Glutamatergic neuron (in vitro differentiated cells): ENCODE measurements at regions not wholly inside any gene's neighbourhood (a gene's known extent, or its start where the extent isn't known, plus 50 kb on each side); places are given as distances from the start of the nearest gene placed in this dataset.
"Not testable (repeated sequence)": the region's sequence is repeated elsewhere in the genome, so short reads cannot be mapped to it uniquely, and the experiment has no call there.

ENCODE experiments used
- DNase-seq: peaks from one replicate; pipeline ENCODE4 v3.0.0; 2022
- H3K27ac Mint-ChIP-seq: one replicate; pipeline ENCODE4 v1.8.0; 2020; ENCODE audit warnings: mild to moderate bottlenecking, mixed read lengths, inconsistent platforms; ENCODE audit not compliant: unreplicated experiment
- H3K27me3 Mint-ChIP-seq: one replicate; pipeline ENCODE4 v1.8.0; 2020; ENCODE audit warnings: mild to moderate bottlenecking, moderate library complexity, mixed read lengths, inconsistent platforms; ENCODE audit not compliant: unreplicated experiment
- H3K36me3 Mint-ChIP-seq: one replicate; pipeline ENCODE4 v1.8.0; 2020; ENCODE audit warnings: mild to moderate bottlenecking, mixed read lengths, inconsistent platforms; ENCODE audit not compliant: unreplicated experiment
- H3K4me1 Mint-ChIP-seq: one replicate; pipeline ENCODE4 v1.8.0; 2020; ENCODE audit warnings: mild to moderate bottlenecking, low read depth, mixed read lengths, inconsistent platforms; ENCODE audit not compliant: unreplicated experiment
- H3K4me3 Mint-ChIP-seq: one replicate; pipeline ENCODE4 v1.8.0; 2020; ENCODE audit warnings: mild to moderate bottlenecking, mixed read lengths, inconsistent platforms; ENCODE audit not compliant: unreplicated experiment
- H3K9me3 Mint-ChIP-seq: one replicate; pipeline ENCODE4 v1.8.0; 2020; ENCODE audit warnings: mild to moderate bottlenecking, moderate library complexity, mixed read lengths, inconsistent platforms; ENCODE audit not compliant: unreplicated experiment
- TF ChIP-seq, protein P1 (sequence below): fragments of 200-600 bp; sonication (generic); IDR thresholded peaks from one replicate; pipeline ENCODE4 v1.5.0; 2021; ENCODE audit not compliant: partially characterized antibody, unreplicated experiment

DNA sequence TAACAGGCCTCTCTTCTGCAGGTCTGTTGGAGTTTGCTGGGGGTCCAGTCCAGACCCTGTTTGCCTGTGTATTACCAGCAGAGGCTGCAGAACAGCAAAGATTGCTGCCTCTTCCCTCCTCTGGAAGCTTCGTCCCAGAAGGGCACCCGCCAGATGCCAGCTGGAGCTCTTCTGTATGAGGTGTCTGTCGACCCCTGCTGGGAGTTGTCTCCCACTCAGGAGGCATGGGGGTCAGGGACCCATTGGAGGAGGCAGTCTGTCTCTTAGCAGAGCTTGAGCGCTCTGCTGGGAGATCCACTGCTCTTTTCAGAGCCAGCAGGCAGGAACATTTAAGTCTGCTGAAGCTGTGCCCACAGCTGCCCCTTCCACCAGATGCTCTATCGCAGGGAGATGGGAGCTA lies 361.1 kb upstream of the NRP1 start:
- TF ChIP-seq, protein P1, sequence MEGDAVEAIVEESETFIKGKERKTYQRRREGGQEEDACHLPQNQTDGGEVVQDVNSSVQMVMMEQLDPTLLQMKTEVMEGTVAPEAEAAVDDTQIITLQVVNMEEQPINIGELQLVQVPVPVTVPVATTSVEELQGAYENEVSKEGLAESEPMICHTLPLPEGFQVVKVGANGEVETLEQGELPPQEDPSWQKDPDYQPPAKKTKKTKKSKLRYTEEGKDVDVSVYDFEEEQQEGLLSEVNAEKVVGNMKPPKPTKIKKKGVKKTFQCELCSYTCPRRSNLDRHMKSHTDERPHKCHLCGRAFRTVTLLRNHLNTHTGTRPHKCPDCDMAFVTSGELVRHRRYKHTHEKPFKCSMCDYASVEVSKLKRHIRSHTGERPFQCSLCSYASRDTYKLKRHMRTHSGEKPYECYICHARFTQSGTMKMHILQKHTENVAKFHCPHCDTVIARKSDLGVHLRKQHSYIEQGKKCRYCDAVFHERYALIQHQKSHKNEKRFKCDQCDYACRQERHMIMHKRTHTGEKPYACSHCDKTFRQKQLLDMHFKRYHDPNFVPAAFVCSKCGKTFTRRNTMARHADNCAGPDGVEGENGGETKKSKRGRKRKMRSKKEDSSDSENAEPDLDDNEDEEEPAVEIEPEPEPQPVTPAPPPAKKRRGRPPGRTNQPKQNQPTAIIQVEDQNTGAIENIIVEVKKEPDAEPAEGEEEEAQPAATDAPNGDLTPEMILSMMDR = no peak
- H3K9me3 Mint-ChIP-seq = peaks cover 15% of the 10 kb centered on the region
- H3K4me1 Mint-ChIP-seq = no peaks in the 10 kb centered on the region
- peaks cover 4% of the 10 kb centered on the region for H3K27me3 Mint-ChIP-seq
- H3K27ac Mint-ChIP-seq = peak overlapping the region; percentile 55
- no peak for DNase-seq
- H3K4me3 Mint-ChIP-seq = no peak overlapping the region
- peaks cover 37% of the 10 kb centered on the region for H3K36me3 Mint-ChIP-seq

DNA sequence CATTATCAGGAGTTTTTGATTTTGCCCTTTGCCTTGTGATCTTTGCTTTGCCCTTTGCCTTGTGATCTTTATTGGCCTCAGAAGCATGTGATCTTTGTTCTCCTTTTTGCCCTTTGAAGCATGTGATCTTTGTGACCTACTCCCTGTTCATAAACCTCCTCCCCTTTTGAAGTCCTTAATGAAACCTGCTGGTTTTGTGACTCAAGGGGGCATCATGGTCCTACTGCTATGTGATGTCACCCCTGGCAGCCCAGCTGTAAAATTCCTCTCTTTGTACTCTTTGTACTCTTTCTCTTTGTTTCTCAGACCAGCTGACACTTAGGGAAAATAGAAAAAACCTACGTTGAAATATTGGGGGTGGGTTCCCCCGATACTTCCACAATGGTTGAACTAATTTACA lies 356.1 kb upstream of the NRP1 start:
- not testable (repeated sequence) for H3K4me1 Mint-ChIP-seq, H3K4me3 Mint-ChIP-seq, H3K27me3 Mint-ChIP-seq, H3K27ac Mint-ChIP-seq, DNase-seq
- Mint-ChIP-seq H3K36me3 (peaks cover 46% of the 10 kb centered on the region), H3K9me3 (peaks cover 13% of the 10 kb centered on the region)

DNA sequence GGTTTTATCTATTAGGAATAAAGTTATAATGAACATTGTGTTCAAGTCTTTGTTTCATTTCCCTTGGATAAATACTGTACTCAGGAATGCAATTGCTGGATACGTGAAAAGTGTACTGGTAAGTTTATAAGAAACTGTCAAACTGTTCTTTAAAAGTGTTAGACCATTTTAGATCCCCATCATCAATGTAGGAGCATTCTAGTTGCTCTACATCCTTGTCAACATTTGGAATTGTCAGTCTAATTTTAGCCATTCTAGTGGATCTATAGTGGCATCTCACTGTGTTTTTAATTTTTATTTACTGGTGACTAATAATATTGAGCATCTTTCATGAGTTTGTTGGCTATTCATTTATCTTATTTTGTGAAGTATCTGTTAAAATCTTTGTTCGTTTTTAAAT lies 354.0 kb upstream of the NRP1 start:
- H3K27me3 Mint-ChIP-seq = peaks cover 1% of the 10 kb centered on the region
- DNase-seq = no peak
- H3K4me3 Mint-ChIP-seq = no peak overlapping the region
- TF ChIP-seq, protein P1 = no peak
- peaks cover 7% of the 10 kb centered on the region for H3K9me3 Mint-ChIP-seq
- peaks cover 39% of the 10 kb centered on the region for H3K36me3 Mint-ChIP-seq
- no peak overlapping the region for H3K27ac Mint-ChIP-seq
- H3K4me1 Mint-ChIP-seq = no peaks in the 10 kb centered on the region

DNA sequence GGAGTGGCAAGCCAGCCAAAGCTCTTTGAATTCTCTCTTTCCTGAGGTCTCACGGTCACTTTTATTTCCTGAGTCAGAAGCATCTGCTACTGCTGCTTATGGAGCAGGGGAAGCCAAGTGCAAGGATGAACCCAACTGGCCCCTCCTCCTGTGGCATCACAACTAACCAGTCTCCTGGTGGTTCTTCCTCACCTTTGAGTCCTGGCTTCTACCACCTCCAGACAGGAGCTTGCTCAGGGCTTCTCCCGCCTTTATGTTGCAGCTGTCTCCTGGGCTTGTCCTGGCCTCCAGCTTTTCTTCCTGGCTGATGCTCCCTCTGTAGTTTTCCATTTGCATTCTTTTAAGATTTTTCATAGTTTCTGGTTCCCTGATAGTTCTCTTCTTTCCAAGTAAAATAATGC lies 349.7 kb upstream of the NRP1 start:
- Mint-ChIP-seq H3K27ac (no peak overlapping the region), H3K27me3 (no peaks in the 10 kb centered on the region), H3K4me3 (no peak overlapping the region), H3K9me3 (no peaks in the 10 kb centered on the region), H3K36me3 (no peaks in the 10 kb centered on the region), H3K4me1 (no peaks in the 10 kb centered on the region)
- TF ChIP-seq, protein P1 = no peak
- no peak for DNase-seq

DNA sequence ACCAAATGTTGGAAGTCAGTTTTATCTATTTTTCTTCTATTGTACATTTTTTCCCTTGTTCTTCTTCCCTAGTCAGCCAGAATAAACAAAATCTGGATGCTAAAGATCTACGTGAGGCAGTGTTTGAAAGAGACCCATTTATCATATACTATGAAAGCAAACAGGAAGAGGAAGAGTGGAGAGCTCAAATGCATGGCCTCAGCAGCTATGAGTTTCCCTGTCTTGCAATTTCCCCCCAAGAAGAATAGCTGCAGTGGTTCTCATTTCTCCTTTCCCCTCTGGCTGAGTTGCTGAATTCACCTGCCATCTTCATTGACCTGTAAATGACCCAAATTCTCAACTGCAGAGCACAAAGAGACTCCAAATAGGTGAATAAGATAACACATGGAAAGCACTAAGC lies 347.1 kb upstream of the NRP1 start:
- H3K27me3 Mint-ChIP-seq = no peaks in the 10 kb centered on the region
- TF ChIP-seq, protein P1 = no peak
- DNase-seq = no peak
- H3K9me3 Mint-ChIP-seq = peaks cover 3% of the 10 kb centered on the region
- H3K4me1 Mint-ChIP-seq = no peaks in the 10 kb centered on the region
- no peak overlapping the region for H3K4me3 Mint-ChIP-seq
- H3K27ac Mint-ChIP-seq = no peak overlapping the region
- peaks cover 13% of the 10 kb centered on the region for H3K36me3 Mint-ChIP-seq

DNA sequence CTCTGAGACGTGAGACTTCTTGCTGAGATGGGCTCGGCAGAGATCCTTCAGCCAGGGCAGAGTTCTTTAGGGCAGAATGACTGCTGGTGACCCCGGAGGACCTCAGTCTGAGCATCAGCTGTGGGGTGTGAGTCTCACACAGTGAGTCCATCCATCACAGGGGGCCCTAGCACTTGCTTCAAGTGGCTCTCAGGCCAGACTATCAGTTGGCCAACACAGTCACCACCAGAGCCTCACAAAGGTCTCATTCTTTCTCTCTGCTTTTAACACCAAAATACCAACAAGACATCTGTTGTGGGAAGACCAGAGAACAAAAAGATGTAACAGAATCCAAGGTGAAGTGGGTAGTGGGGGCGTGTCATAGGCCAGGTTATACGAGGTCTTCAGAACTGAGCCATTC lies 345.6 kb upstream of the NRP1 start:
- peaks cover 3% of the 10 kb centered on the region for H3K9me3 Mint-ChIP-seq
- TF ChIP-seq, protein P1 = no peak
- H3K36me3 Mint-ChIP-seq = peaks cover 14% of the 10 kb centered on the region
- peak overlapping the region; percentile 20 for H3K27ac Mint-ChIP-seq
- no peaks in the 10 kb centered on the region for H3K4me1 Mint-ChIP-seq
- no peak overlapping the region for H3K4me3 Mint-ChIP-seq
- H3K27me3 Mint-ChIP-seq = no peaks in the 10 kb centered on the region
- no peak for DNase-seq
